ENCODE measurements at regions not wholly inside any gene's neighbourhood (a gene's known extent, or its start where the extent isn't known, plus 50 kb on each side); places are given as distances from the start of the nearest gene placed in this dataset.

DNA sequence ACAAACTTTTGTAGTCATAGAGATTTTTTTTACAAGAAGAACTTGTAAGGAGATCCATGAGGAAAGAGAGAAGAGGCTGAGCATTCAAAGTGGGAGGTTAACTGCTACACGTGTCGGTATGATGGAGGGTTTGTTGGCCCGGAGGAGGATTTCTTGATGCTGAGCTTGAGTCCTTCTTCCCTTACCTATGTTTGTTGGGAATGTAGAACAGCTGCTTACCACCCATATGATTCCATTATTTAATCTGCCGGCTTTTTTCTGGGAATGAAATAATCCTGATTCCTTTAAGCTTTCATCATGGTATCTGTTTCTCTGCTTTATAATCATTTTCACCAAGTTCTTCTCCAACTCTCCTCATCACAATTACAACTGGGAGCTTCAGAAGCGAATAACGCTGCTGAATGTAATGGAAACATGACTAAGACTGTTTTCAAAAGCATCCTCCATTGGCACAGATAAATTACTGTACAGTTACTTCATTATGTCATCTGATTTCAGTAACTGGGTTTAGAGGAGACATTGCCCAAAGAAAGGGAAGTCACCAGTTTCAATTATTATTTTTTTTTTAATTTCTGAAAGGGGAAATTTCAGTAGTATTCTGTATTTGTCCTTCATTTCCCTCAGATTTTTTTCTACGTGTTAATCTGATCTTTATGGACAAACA lies 420.6 kb downstream of the SPRY1 start:
- Histone ChIP-seq H3K27me3 (ENCODE audit: control insufficient read depth, extremely low read depth, insufficient read depth, low read length) (no peaks in the 10 kb centered on the region), H3K4me1 (ENCODE audit: control insufficient read depth, extremely low read depth, insufficient read depth, low read length) (no peaks in the 10 kb centered on the region), H3K9me1 (ENCODE audit: control insufficient read depth, extremely low read depth, insufficient read depth, low read length) (no peaks in the 10 kb centered on the region), H3K27ac (ENCODE audit: control insufficient read depth, insufficient read depth, low read length) (no peak overlapping the region), H3K9ac (ENCODE audit: control insufficient read depth, extremely low read depth, insufficient read depth, low read length) (no peak overlapping the region), H3K4me3 (ENCODE audit: control insufficient read depth in 2 of 3, extremely low read depth in 1 of 3, insufficient read depth in 2 of 3, low read depth in 1 of 3, low read length in 3 of 3) (no peak overlapping the region), H3K79me2 (ENCODE audit: control insufficient read depth, insufficient read depth, low read length) (no peaks in the 10 kb centered on the region), H3K4me2 (ENCODE audit: control insufficient read depth, extremely low read depth, insufficient read depth, low read depth, low read length) (no peak overlapping the region), H3K9me3 (ENCODE audit: control insufficient read depth, low read depth, low read length) (no peaks in the 10 kb centered on the region), H3K36me3 (ENCODE audit: control insufficient read depth in 2 of 2, extremely low read depth in 1 of 2, insufficient read depth in 2 of 2, low read length in 2 of 2) (no peaks in the 10 kb centered on the region), H2AFZ (ENCODE audit: control insufficient read depth, low read length) (no peak overlapping the region), H4K20me1 (ENCODE audit: control insufficient read depth, extremely low read depth, insufficient read depth, low read length) (no peaks in the 10 kb centered on the region)
- TF ChIP-seq CTCF (optimal IDR thresholded peaks at IDR 0.05 in 1 of 3, IDR thresholded peaks at IDR 0.05 in 1 of 3, conservative IDR thresholded peaks at IDR 0.05 in 1 of 3; ENCODE audit: extremely low read depth in 1 of 3, insufficient read depth in 2 of 3, low read length in 3 of 3) = no peak
- TF ChIP-seq EZH2 (IDR thresholded peaks at IDR 0.05; ENCODE audit: low read length) = no peak
- FAIRE-seq (no peak), DNase-seq (ENCODE audit: low read depth, low spot score) (no peak)
- dilution Hi-C loops (cut with MboI; ENCODE audit: extremely low pct_ligation_motif_present, low sequenced_read_pairs) = no loop called here

DNA sequence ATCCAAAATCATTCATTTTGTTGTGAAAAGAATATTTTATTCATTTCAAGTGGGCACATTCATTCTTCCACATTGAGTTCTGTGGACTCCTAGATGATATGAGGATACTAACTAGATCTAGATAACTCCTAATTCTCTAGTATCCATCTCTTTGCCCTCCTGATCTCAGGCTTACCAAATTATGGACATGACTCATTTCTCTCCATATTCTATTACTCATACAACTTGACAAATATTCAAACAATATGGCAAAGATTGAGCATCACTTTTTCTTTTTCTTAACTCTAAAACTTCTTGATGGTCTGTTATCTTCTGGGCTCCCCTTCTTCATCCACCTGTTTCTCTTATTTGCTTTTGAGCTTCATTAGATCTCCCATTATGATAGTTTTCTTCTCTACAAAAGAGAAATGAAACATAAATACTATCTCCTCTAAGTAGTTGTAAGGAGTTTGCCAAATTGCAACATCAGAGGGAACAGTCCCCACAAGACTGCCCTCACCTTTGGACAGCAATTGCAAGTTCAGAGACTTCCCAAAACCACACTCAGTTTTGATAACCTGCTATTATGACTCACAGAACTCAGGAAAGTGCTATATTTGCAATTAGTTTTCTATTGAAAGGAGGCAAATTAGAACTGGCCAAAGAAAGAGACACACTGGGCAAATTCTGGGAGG lies 422.9 kb downstream of the SPRY1 start:
- dilution Hi-C loops (cut with MboI; ENCODE audit: extremely low pct_ligation_motif_present, low sequenced_read_pairs) = no loop called here
- no peak overlapping the region for H3K4me3 ChIP-seq (ENCODE audit: control insufficient read depth in 2 of 3, extremely low read depth in 1 of 3, insufficient read depth in 2 of 3, low read depth in 1 of 3, low read length in 3 of 3)
- no peaks in the 10 kb centered on the region for H4K20me1 ChIP-seq (ENCODE audit: control insufficient read depth, extremely low read depth, insufficient read depth, low read length)
- FAIRE-seq = no peak
- no peak overlapping the region for H3K9ac ChIP-seq (ENCODE audit: control insufficient read depth, extremely low read depth, insufficient read depth, low read length)
- no peaks in the 10 kb centered on the region for H3K27me3 ChIP-seq (ENCODE audit: control insufficient read depth, extremely low read depth, insufficient read depth, low read length)
- DNase-seq (ENCODE audit: low read depth, low spot score) = peak; percentile 25
- H3K36me3 ChIP-seq (ENCODE audit: control insufficient read depth in 2 of 2, extremely low read depth in 1 of 2, insufficient read depth in 2 of 2, low read length in 2 of 2) = no peaks in the 10 kb centered on the region
- H3K9me1 ChIP-seq (ENCODE audit: control insufficient read depth, extremely low read depth, insufficient read depth, low read length) = no peaks in the 10 kb centered on the region
- no peak overlapping the region for H3K4me2 ChIP-seq (ENCODE audit: control insufficient read depth, extremely low read depth, insufficient read depth, low read depth, low read length)
- H3K27ac ChIP-seq (ENCODE audit: control insufficient read depth, insufficient read depth, low read length) = no peak overlapping the region
- H3K9me3 ChIP-seq (ENCODE audit: control insufficient read depth, low read depth, low read length) = no peaks in the 10 kb centered on the region
- TF ChIP-seq CTCF (optimal IDR thresholded peaks at IDR 0.05 in 1 of 3, IDR thresholded peaks at IDR 0.05 in 1 of 3, conservative IDR thresholded peaks at IDR 0.05 in 1 of 3; ENCODE audit: extremely low read depth in 1 of 3, insufficient read depth in 2 of 3, low read length in 3 of 3) (no peak), EZH2 (IDR thresholded peaks at IDR 0.05; ENCODE audit: low read length) (no peak)
- H3K4me1 ChIP-seq (ENCODE audit: control insufficient read depth, extremely low read depth, insufficient read depth, low read length) = no peaks in the 10 kb centered on the region
- H3K79me2 ChIP-seq (ENCODE audit: control insufficient read depth, insufficient read depth, low read length) = no peaks in the 10 kb centered on the region
- H2AFZ ChIP-seq (ENCODE audit: control insufficient read depth, low read length) = no peak overlapping the region
